ENCODE measurements at regions not wholly inside any gene's neighbourhood (a gene's known extent, or its start where the extent isn't known, plus 50 kb on each side); places are given as distances from the start of the nearest gene placed in this dataset.

- TF ChIP-seq CTCF (IDR thresholded peaks at IDR 0.05) (no peak), POLR2A (IDR thresholded peaks at IDR 0.05) (no peak)
These were observed 287.2 kb downstream of the RDH14 start for GRCh38 chr2:18273205-18273604.
